ENCODE measurements at regions not wholly inside any gene's neighbourhood (a gene's known extent, or its start where the extent isn't known, plus 50 kb on each side); places are given as distances from the start of the nearest gene placed in this dataset.
"Not testable (repeated sequence)": the region's sequence is repeated elsewhere in the genome, so short reads cannot be mapped to it uniquely, and the experiment has no call there.

DNA sequence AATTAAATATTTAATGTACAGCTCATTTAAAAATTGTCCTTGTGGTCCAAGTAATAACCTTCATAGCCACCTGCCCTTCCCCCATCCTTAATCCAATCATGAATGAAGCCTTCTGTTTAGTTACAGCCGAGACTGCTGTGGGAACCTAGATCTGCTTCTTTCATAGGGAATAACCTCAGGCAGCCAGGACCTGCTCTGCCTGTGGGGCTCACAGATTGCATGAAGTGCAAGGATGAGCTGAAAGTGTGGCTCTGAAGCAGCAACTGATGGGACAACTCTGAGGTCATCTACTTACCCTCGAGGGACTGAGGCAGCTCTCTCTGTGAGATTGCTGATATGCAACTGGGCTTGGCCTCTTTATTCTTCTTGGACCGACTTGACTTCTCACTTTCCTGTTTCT is 169.8 kb downstream of the POTEB3 start (continued):
- TF ChIP-seq ZNF121 (CRISPR knock-in tag; IDR thresholded peaks at IDR 0.05), result no peak

DNA sequence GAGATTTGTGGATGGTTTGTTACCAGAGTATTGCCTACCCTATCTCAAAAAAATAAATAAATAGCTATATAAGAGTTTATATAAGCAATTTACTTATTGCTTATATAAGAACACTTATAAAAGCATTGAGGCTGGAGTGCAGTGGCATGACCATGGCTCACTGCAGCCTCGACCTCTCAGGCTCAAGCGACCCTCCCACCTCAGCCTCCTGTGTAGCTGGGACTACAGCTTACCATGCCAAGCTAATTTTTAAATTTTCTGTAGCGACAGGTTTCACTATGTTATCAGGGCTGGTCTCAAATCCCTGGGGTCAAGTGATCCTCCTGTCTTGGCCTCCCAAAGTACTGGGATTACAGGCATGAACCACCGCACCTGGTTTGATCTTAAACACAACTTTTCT is 170.6 kb downstream of the POTEB3 start:
- CTCF ChIA-PET; POLR2A ChIA-PET; H3K4me3 Mint-ChIP-seq; H3K27ac Mint-ChIP-seq; DNase-seq (ENCODE audit: low spot score); ATAC-seq; H3K4me1 Mint-ChIP-seq: not testable (repeated sequence)
- Mint-ChIP-seq H3K27me3 (ENCODE audit: low read depth) (peaks cover 28% of the 10 kb centered on the region), H3K9me3 (peaks cover 75% of the 10 kb centered on the region), H3K36me3 (peaks cover 68% of the 10 kb centered on the region)

DNA sequence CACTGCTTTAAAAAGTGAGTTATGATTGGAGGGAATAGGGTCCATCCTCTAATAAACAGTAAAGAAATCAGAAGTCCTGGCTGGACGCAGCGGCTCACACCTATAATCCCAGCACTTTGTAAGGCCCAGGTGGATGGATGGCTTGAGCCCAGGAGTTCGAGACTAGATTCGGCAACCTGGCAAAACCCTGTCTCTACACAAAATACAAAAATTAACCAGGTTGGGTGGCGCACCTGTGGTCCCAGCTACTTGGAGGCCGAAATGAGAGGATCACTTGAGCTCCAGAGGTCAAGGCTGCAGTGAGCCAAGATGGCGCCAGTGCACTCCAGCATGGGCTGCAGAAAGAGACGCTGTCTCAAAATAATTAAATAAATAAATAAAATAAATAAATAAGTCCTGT is 171.2 kb downstream of the POTEB3 start:
- Mint-ChIP-seq H3K4me3 (no peak overlapping the region), H3K27me3 (ENCODE audit: low read depth) (peaks cover 31% of the 10 kb centered on the region), H3K36me3 (peaks cover 73% of the 10 kb centered on the region), H3K27ac (no peak overlapping the region), H3K4me1 (no peaks in the 10 kb centered on the region), H3K9me3 (peaks cover 81% of the 10 kb centered on the region)
- ATAC-seq (no peak), DNase-seq (ENCODE audit: low spot score) (no peak)
- no peak for TF ChIP-seq TEAD1 (CRISPR knock-in tag; IDR thresholded peaks at IDR 0.05)
- TF ChIP-seq NR2C2 (CRISPR knock-in tag; IDR thresholded peaks at IDR 0.05), result no peak
- TF ChIP-seq, protein P1, sequence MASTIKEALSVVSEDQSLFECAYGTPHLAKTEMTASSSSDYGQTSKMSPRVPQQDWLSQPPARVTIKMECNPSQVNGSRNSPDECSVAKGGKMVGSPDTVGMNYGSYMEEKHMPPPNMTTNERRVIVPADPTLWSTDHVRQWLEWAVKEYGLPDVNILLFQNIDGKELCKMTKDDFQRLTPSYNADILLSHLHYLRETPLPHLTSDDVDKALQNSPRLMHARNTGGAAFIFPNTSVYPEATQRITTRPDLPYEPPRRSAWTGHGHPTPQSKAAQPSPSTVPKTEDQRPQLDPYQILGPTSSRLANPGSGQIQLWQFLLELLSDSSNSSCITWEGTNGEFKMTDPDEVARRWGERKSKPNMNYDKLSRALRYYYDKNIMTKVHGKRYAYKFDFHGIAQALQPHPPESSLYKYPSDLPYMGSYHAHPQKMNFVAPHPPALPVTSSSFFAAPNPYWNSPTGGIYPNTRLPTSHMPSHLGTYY (CRISPR knock-in tag; IDR thresholded peaks at IDR 0.05), result no peak
- TF ChIP-seq, protein P2, sequence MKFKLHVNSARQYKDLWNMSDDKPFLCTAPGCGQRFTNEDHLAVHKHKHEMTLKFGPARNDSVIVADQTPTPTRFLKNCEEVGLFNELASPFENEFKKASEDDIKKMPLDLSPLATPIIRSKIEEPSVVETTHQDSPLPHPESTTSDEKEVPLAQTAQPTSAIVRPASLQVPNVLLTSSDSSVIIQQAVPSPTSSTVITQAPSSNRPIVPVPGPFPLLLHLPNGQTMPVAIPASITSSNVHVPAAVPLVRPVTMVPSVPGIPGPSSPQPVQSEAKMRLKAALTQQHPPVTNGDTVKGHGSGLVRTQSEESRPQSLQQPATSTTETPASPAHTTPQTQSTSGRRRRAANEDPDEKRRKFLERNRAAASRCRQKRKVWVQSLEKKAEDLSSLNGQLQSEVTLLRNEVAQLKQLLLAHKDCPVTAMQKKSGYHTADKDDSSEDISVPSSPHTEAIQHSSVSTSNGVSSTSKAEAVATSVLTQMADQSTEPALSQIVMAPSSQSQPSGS (CRISPR knock-in tag; IDR thresholded peaks at IDR 0.05; ENCODE audit: borderline replicate concordance, low read depth), result no peak
- no peak for TF ChIP-seq CREM (CRISPR knock-in tag; IDR thresholded peaks at IDR 0.05)
- no peak for TF ChIP-seq ZNF263 (CRISPR knock-in tag; IDR thresholded peaks at IDR 0.05; ENCODE audit: low read depth)
- no peak for TF ChIP-seq NFE2L1 (CRISPR knock-in tag; IDR thresholded peaks at IDR 0.05)
- no peak for TF ChIP-seq ZNF396 (CRISPR knock-in tag; IDR thresholded peaks at IDR 0.05; ENCODE audit: borderline replicate concordance)
- TF ChIP-seq FOXJ3 (CRISPR knock-in tag; IDR thresholded peaks at IDR 0.05; ENCODE audit: borderline replicate concordance), result no peak
- TF ChIP-seq, protein P3, sequence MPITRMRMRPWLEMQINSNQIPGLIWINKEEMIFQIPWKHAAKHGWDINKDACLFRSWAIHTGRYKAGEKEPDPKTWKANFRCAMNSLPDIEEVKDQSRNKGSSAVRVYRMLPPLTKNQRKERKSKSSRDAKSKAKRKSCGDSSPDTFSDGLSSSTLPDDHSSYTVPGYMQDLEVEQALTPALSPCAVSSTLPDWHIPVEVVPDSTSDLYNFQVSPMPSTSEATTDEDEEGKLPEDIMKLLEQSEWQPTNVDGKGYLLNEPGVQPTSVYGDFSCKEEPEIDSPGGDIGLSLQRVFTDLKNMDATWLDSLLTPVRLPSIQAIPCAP (CRISPR knock-in tag; IDR thresholded peaks at IDR 0.05), result no peak
- TF ChIP-seq, protein P4, sequence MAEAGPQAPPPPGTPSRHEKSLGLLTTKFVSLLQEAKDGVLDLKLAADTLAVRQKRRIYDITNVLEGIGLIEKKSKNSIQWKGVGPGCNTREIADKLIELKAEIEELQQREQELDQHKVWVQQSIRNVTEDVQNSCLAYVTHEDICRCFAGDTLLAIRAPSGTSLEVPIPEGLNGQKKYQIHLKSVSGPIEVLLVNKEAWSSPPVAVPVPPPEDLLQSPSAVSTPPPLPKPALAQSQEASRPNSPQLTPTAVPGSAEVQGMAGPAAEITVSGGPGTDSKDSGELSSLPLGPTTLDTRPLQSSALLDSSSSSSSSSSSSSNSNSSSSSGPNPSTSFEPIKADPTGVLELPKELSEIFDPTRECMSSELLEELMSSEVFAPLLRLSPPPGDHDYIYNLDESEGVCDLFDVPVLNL (CRISPR knock-in tag; IDR thresholded peaks at IDR 0.05; ENCODE audit: borderline replicate concordance, low read depth), result no peak
- no peak for TF ChIP-seq SMAD4 (CRISPR knock-in tag; IDR thresholded peaks at IDR 0.05)
- ChIA-PET CTCF (no interaction called here), POLR2A (no interaction called here)

DNA sequence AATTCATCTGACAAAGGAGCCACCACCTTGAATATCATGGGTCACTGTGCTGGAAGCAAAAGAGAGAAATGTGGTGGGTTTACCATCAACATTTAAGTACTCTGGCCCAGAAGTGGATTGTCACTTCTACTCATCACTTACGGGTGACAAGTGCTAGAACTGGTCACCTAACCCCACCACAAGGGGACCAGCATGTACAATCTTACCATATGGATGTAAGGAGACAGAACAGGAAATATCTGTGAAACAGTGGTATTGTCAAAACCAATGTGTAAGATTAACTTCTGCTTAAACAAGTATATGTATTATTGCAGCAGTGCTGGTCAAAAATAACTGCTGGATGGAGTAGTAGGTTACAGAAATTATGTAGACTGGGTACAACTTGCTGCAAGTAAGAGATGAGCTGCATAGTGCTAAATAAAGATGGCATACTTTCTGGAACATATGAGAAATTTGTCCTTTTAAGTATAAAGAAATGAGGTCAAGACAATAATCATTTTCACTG is 171.8 kb downstream of the POTEB3 start:
- DNase-seq (ENCODE audit: low spot score) (no peak), ATAC-seq (no peak)
- Mint-ChIP-seq H3K9me3 (peaks cover 85% of the 10 kb centered on the region), H3K27ac (no peak overlapping the region), H3K4me1 (no peaks in the 10 kb centered on the region), H3K27me3 (ENCODE audit: low read depth) (peaks cover 32% of the 10 kb centered on the region), H3K36me3 (peaks cover 77% of the 10 kb centered on the region), H3K4me3 (no peak overlapping the region)
- POLR2A ChIA-PET, result no interaction called here
- CTCF ChIA-PET, result no interaction called here
- TF ChIP-seq GRHL2 (CRISPR knock-in tag; IDR thresholded peaks at IDR 0.05; ENCODE audit: insufficient replicate concordance, severe bottlenecking), result no peak
- TF ChIP-seq, protein P5, sequence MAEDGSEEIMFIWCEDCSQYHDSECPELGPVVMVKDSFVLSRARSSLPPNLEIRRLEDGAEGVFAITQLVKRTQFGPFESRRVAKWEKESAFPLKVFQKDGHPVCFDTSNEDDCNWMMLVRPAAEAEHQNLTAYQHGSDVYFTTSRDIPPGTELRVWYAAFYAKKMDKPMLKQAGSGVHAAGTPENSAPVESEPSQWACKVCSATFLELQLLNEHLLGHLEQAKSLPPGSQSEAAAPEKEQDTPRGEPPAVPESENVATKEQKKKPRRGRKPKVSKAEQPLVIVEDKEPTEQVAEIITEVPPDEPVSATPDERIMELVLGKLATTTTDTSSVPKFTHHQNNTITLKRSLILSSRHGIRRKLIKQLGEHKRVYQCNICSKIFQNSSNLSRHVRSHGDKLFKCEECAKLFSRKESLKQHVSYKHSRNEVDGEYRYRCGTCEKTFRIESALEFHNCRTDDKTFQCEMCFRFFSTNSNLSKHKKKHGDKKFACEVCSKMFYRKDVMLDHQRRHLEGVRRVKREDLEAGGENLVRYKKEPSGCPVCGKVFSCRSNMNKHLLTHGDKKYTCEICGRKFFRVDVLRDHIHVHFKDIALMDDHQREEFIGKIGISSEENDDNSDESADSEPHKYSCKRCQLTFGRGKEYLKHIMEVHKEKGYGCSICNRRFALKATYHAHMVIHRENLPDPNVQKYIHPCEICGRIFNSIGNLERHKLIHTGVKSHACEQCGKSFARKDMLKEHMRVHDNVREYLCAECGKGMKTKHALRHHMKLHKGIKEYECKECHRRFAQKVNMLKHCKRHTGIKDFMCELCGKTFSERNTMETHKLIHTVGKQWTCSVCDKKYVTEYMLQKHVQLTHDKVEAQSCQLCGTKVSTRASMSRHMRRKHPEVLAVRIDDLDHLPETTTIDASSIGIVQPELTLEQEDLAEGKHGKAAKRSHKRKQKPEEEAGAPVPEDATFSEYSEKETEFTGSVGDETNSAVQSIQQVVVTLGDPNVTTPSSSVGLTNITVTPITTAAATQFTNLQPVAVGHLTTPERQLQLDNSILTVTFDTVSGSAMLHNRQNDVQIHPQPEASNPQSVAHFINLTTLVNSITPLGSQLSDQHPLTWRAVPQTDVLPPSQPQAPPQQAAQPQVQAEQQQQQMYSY (CRISPR knock-in tag; IDR thresholded peaks at IDR 0.05), result no peak
- TF ChIP-seq PRRX2 (CRISPR knock-in tag; IDR thresholded peaks at IDR 0.05), result no peak
- TF ChIP-seq MXD4 (CRISPR knock-in tag; IDR thresholded peaks at IDR 0.05; ENCODE audit: borderline replicate concordance), result no peak
